Stimulated activated CD8-positive, alpha-beta memory T cell treated with anti-CD3 and anti-CD28 coated beads, Interleukin-4, amount 100 ng/mL, for 24 hours (primary cell): ENCODE measurements at regions not wholly inside any gene's neighbourhood (a gene's known extent, or its start where the extent isn't known, plus 50 kb on each side); places are given as distances from the start of the nearest gene placed in this dataset.

Experiments used
- DNase-seq: peaks from one replicate; pipeline ENCODE4 v3.0.0-alpha.2; 2020; ENCODE audit warnings: low read depth

GRCh38 chr3:13266005-13266404 lies 154.1 kb downstream of the NUP210 start:
- no peak for DNase-seq

DNA sequence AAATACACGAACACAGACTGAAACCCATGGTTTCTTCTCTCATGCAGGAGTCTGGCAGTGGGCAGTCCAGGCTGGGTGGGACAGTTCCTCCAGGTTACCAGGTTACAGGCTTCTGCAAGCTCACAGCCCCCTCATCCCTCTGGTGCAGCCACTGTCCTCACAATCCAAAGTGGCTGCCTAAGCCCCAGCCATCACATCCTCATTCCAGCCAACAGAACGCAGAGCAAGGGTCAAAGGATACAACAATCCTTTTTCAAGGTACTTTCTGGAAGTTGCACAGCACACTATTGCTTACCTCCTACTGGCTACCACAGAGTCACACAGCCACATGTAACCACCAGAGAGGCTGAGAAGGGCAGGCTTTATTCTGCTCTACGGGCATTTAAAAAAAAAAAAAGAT lies 154.6 kb downstream of the NUP210 start:
- DNase-seq: no peak

- DNase-seq: no peak
Measured at GRCh38 chr3:13265016-13265415, 155.1 kb downstream of the NUP210 start.

DNA sequence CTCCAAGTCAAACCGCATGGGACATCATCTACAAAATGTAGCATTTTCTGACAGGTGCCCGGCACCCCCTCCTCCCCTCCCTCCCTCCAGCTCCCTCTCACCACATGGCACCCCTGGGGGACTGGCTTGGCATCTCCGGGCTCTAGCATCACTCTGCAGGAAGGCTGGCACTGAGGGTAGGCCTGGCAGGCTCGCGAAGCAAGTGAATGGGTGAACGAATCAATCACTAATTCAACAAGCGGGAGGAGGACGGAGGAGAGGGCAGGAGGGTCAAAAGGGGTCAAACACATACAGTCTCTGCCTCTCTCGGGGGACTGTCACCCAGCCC lies 155.7 kb downstream of the NUP210 start:
- no peak for DNase-seq

DNA sequence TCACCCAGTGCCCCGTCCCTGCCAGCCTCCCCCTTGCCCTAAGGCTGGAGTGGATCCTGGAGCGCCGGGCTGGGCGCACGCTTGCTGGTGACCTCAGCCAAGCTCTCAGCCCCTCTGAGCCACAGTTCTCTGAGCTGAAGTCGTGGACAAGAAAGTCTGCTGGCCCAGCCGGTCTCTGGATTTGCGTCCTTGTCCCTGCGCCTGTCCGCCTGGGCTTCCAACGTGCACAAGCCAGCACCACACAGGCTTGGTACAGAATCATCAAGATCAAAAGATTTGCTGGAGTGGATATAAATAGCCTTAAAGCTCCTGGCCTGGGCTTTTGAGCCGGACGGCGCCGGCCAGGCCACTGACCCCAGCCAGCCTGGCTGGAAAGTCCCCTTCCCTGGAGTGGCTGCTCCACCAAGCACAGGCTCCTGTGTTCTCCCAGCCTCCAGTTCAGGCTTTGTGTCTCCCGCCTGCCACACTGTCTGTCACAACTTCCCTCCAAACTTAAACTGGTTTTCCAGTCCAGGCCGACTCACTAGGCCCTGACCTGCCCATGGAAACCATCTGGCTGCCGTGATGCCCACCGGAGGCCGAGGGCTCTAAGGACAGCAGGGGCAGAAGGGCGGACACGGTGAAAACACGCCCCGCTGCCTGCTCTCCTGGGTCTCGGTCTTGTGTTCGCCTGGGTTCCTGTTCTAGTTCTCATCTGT lies 156.2 kb downstream of the NUP210 start:
- no peak for DNase-seq

GRCh38 chr3:13262493-13263211 lies 157.5 kb downstream of the NUP210 start:
- DNase-seq: no peak

- no peak for DNase-seq
Measured at GRCh38 chr3:13261892-13262291, 158.2 kb downstream of the NUP210 start.

DNA sequence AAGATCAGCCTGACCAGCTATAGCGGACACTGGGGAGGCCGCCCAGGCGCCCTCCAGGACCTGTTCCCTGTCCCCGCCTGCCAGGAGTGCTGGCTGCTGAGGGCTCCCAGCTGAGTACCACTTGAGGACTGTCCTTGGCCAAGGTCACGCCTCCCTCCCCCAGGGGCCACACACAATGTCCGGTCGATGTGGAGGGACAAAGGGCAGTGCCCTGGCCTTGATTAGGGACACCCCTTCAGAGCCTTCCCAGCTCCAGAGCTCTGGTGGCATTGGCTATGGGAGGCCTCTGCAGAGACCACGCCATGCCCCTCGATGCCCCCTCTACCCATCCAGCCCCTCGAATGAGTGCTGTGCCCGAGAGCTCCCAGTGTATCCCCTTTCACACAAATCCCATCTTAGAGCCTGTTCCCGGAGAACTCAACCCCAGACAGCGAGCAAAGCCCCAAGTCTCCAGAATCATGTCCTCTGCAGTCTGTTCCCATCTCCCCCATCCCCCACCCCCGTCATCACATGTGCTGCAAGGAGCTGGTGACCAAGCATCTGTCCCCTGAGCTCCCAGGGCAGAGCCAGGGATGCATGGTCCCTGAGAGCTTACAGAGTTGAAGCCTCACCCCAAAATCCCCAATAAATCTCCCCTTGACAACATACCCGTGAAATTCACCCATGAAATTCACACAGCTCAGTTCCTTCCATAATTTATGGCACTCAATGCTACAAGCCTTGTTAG lies 158.9 kb downstream of the NUP210 start:
- DNase-seq: no peak

DNA sequence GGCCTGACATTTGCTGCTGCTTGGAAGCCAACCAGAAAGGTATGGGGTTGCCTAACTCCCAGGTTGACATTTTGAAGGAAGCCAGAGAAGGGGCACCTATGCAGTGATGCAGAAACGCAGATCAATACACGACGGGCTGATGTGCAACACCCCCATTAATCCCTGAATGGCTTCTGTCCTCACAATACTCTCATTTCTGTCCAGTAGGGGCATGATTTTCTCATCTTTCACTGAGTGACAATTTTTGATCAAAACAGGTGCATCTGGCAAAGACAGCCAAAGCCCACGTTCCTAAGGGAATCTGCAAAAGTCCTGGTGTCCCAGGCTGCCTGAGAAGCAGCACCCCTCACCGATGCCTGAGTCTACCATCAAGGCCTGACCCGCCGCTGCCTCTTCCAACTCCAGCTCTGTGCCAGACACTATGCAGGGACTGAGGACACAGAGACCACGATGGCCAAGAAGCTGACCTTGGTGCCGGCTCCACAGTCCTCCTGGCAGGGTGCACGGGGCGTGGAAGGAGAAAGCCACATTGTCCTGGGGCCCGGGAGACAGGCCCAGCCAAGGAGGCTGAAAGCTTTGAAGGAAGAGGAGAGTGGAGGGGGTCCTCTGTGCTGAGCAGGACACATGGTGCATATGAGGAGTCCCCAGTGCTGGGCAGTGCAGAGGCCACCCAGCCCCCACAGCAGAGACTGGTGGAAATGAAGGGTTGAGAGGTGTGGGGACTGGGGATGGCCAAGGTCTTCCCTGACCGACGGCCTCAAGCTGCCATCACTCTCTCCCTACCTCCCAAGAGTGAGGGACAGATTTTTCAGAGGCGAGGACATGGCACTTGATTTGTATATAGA lies 159.6 kb downstream of the NUP210 start:
- no peak for DNase-seq

DNA sequence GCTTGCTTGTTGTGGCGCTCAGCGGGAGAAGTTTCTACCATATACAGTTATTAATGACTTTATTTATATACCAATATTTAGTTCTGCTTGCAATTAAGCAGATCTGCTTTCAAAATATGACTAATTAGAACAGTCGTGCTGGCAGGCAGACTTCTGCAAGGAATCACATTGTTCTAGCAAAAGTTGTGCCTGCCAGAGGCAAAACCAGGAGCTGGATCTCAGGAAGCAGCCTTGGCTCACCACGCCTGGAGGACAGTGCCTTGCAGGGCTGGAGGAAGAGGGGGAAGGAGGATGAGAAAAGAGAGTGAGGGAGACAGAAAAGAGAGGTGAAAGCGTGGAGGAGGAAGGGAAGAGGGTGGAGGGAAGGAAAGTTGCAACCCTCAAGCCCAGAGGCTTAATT lies 160.3 kb downstream of the NUP210 start:
- no peak for DNase-seq

DNA sequence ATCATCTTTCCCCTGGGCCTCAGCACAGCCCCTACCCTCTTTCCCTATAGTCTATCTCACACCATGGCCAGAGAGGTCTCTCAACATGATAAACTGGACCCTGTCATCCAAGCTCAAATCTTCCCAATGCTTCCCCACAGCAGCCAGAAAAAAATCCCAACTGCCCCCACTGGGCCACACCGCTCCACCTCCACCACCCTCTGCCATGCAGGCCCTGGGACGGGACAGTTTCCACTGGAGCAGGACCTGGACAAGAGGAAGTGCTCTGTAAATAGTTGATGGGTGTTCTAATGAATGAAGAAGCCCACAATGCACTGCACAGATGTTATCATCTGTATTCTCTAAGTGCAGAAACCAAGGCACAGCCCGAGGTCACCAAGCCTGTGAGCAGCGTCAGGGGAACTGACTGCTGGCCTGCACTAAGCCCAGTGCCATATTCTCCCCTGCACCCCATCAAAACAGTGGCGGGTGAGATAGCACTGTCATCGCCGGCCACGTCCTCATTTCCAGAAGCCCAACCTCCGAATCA lies 161.1 kb downstream of the NUP210 start:
- DNase-seq: no peak

DNA sequence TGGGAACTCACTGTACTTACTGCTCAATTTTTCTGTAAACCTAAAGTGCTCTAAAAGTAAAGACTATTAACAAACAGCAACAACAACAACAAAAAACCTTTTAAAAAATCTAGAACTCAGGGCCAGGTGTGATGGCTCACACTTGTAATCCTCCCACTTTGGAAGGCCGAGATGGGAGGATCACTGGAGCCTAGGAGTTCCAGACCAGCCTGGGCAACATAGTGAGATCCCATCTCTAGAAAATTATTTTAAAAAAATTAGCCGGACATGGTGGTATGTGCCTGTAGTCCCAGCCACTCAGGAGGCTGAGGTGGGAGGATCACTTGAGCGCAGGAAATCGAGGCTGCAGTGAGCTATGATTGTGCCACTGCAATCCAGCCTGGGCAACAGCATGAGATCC lies 161.8 kb downstream of the NUP210 start:
- DNase-seq: no peak

DNA sequence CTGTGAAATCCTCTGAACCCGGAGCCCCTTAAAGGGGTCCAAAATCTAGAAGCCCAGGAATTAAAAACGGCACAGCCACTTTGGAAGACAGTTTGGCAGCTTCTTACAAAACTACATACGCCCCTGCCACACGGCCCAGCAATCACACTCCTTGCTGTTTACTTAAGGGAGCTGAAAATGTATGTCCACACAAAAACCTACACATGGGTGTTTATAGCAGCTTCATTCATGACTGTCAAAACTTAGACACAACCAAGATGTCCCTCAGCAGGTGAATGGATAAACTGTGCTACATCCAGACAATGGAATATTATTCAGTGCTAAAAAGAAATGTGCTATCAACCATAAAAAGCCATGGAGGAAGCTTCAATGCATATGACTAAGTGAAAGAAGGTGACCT lies 162.5 kb downstream of the NUP210 start:
- DNase-seq: no peak

GRCh38 chr3:13256845-13257244 lies 163.3 kb downstream of the NUP210 start:
- DNase-seq: no peak

DNA sequence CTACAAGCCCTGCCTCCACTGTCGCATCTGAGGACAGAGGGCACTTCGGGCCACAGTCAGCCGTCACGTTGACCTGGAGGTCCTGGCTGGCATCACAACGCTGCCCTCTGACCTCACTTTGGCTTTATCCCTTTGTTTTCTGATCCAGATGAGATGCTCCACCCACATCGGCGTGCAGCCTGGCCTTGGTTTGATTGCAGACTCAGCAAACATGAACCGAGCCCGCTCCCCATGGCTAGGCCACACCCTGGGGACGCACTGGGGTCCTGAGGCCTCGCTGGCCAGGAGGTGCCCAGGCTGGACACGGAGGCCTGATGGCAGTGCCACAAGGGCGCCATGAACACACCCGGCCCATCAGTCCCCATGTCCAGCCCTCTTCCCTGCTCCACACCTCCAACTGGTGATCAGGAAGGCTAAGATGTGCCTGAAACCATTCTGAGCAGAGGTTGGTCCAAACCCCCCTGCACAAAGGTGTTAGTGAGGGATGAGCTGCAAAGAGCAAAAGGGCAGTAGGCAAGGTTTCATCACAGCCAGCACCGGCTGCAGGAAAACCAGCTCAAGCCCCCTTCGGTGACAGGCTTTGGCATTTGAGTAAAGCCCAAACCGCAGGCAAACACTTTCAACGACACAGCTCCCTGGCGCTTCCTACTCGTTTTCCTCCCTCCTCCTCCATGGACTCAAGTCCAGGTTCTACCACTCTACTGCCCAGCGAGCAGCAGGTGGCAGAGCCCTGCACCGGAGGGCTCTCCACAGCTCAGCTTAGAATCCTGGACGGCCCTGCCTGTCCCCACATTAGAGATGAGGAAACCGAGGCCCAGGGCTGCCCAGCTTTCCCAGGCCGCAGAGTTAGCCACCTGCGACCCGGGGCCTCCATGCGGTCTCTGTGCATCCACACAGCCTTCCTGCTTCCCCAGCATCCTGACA lies 165.8 kb downstream of the NUP210 start:
- no peak for DNase-seq

- no peak for DNase-seq
Measured at GRCh38 chr3:13253208-13253937, 166.7 kb downstream of the NUP210 start.

DNA sequence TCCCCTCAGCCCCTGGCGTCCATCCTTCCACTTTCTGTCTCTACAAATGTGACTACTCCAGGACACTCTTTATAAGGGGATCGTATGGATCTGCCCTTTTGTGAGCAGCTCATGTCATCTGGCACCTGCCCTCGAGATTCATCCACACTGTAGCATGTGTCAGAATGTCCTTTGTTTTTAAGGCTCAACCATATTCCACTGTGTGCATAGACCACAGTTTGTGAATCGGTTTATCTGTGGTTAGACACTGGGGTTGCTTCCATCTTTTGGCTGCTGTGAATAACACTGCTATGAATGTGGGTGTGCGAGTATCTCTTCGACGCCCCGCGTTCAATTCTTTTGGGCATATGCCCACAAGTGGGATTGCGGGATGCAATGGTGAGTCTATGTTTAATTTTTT lies 167.9 kb downstream of the NUP210 start:
- DNase-seq: no peak

DNA sequence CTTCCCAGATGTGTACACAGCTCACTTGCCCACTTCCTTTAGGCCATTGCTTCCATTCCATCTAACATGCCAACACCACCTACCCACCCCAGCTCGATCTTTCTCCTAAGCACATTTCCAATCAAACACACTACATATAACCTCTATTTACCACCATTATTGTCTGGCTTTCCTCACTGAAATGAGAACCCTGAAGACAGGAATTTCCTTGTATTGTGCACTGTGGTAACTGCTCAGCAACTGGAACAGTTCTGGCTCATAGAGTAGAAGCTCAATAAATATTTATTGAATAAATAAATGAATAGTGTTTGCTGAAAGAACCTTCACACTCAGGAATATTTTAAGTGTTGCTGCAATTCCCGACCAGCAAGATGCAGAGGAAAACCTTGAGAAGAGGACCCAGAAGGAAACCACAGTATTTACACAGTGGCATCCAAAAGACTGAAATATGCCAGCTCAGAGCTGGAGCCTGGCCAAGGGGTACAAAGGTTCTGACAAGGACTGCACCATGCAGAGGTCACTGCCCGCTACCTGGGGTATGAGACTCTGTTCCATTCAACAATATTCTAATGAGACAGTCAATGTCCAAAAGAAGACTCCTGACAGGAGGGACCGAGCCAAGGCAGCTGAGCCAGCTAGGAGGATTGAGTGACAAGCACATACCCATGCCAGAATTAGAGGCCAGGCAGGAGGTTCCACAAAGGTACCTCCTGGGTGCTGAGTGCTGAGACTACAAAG lies 168.8 kb downstream of the NUP210 start:
- DNase-seq: no peak

DNA sequence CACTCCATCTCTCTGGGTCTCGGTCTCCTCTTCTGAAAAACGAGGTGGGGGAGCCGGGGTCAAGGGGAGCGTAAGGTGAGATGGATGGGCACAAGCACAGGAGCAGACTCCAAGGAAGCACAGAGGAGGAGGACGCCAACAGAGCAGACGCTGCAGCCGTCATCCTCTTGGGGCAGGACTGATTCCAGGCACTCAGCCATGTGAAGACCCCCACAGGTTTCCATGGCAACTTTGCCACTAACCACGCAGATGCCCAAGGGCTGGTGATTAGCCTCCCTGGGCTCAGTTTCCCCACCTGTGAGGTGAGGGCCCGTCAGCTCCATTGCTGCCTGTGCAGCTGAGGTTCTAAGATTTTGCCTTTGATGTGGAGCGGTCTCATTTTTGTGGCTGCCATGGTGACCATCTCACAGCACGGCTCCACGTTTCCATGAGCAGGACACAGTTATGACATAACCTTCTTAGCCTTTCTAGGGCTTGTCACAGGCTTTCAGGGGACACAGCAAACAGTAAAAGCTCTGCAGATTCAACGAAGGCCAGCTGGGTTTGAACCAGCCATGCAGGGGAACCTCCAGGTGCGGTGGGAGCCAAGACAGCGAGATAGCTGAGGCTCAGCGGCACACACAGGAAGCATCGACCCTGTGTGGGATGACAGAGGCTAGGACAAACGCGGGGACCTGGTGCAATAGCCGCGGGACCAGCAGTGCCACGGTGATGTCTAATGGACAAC lies 170.3 kb downstream of the NUP210 start:
- DNase-seq: no peak
